Endothelial cell of umbilical vein (primary cell): ENCODE measurements at regions not wholly inside any gene's neighbourhood (a gene's known extent, or its start where the extent isn't known, plus 50 kb on each side); places are given as distances from the start of the nearest gene placed in this dataset.

Source experiments
- BruUV-seq: library from RNA; stranded (reverse); fragments of 400-500 nt; replicated peaks from 2 replicates; lab custom pipeline; 2021; lab: Mats Ljungman, UMichigan
- CTCF ChIA-PET: fragments of 300-600, 350-600 bp; sonication (Branson Sonifier 250); formaldehyde crosslinking; loops from one replicate; lab custom pipeline; 2021; ENCODE audit warnings: antibody characterized with exemption, inconsistent platforms; lab: Charles Lee
- POLR2A ChIA-PET: fragments of 300-600, 350-600 bp; sonication (Branson Sonifier 250); formaldehyde crosslinking; loops from one replicate; lab custom pipeline; 2021; ENCODE audit warnings: antibody characterized with exemption, inconsistent platforms; lab: Charles Lee
- DNase-seq: peaks from one replicate; pipeline ENCODE4 v3.0.0-alpha.2; 2011; ENCODE audit warnings: low read depth, low spot score
- FAIRE-seq: peaks from 2 replicates; lab custom pipeline; 2011; peaks lifted over from hg19 to GRCh38; lab: Jason Lieb, UNC
- H2AFZ ChIP-seq: 2 replicates; pipeline ENCODE4 v1.6.0; 2012; ENCODE audit warnings: low read depth, low read length, control low read depth, inconsistent platforms
- H3K27ac ChIP-seq: 2 replicates; pipeline ENCODE4 v1.5.1; 2011; ENCODE audit warnings: low read depth, mild to moderate bottlenecking, control low read depth, low read length, moderate library complexity; ENCODE audit not compliant: insufficient read depth
- H3K27me3 ChIP-seq, 2 experiments: 2 replicates each; pipeline versions ENCODE4 v1.6.0 to v1.6.1; 2011; ENCODE audit warnings: low read length in 2 of 2, mixed read lengths in 1 of 2; ENCODE audit not compliant: control insufficient read depth in 2 of 2, insufficient read depth in 2 of 2
- H3K36me3 ChIP-seq, 2 experiments: 2 replicates in 1 of 2; 3 replicates in 1 of 2; pipeline ENCODE4 v1.5.1; 2011; ENCODE audit warnings: low read length in 2 of 2, mild to moderate bottlenecking in 1 of 2, moderate library complexity in 1 of 2; ENCODE audit not compliant: control insufficient read depth in 2 of 2, insufficient read depth in 2 of 2; ENCODE audit errors: extremely low read depth in 1 of 2
- H3K4me1 ChIP-seq: 3 replicates; pipeline ENCODE4 v1.5.1; 2011; ENCODE audit warnings: mild to moderate bottlenecking, low read length; ENCODE audit not compliant: control insufficient read depth, insufficient read depth; ENCODE audit errors: extremely low read depth
- H3K4me2 ChIP-seq: 2 replicates; pipeline ENCODE4 v1.6.1; 2011; ENCODE audit warnings: low read length, control low read depth, mixed read lengths; ENCODE audit not compliant: insufficient read depth
- H3K4me3 ChIP-seq, 3 experiments: fragments of 200-600 bp in 1 of 3; sonication (generic), shearing (Covaris generic) in 1 of 3; replicated peaks in 1 of 3; 2 replicates each; pipeline ENCODE4 v1.5.1; 2011 to 2016; ENCODE audit warnings: control low read depth in 3 of 3, low read length in 3 of 3, mild to moderate bottlenecking in 2 of 3, inconsistent platforms in 1 of 3, low read depth in 1 of 3, moderate library complexity in 1 of 3; ENCODE audit not compliant: insufficient read depth in 1 of 3
- H3K79me2 ChIP-seq: 2 replicates; pipeline ENCODE4 v1.6.0; 2012; ENCODE audit warnings: low read length, inconsistent platforms; ENCODE audit not compliant: control insufficient read depth, insufficient read depth
- H3K9ac ChIP-seq: replicated peaks from 2 replicates; pipeline ENCODE3; 2011; ENCODE audit warnings: low read length, control low read depth; ENCODE audit not compliant: insufficient read depth; ENCODE audit errors: extremely low read depth
- H3K9me1 ChIP-seq: replicated peaks from 3 replicates; pipeline ENCODE4 v1.6.0; 2011; ENCODE audit warnings: mild to moderate bottlenecking, low read length; ENCODE audit not compliant: control insufficient read depth, insufficient read depth; ENCODE audit errors: extremely low read depth
- H3K9me3 ChIP-seq: replicated peaks from 2 replicates; pipeline ENCODE4 v1.5.1; 2012; ENCODE audit warnings: low read length, inconsistent platforms; ENCODE audit not compliant: control insufficient read depth, insufficient read depth
- H4K20me1 ChIP-seq: replicated peaks from 2 replicates; pipeline ENCODE3; 2011; ENCODE audit warnings: mild to moderate bottlenecking, low read length; ENCODE audit not compliant: control insufficient read depth, insufficient read depth; ENCODE audit errors: extremely low read depth
- CTCF ChIP-seq, 2 donors: IDR thresholded peaks; 1 replicate in 1 of 2; 2 replicates in 1 of 2; pipeline ENCODE4 v1.5.1; 2011; ENCODE audit warnings: low read length in 2 of 2, mild to moderate bottlenecking in 2 of 2, moderate library complexity in 2 of 2, control low read depth in 1 of 2, inconsistent platforms in 1 of 2, low read depth in 1 of 2; ENCODE audit not compliant: insufficient read depth in 1 of 2; ENCODE audit errors: extremely low read depth in 1 of 2
- EZH2 ChIP-seq: IDR thresholded peaks from 2 replicates; pipeline ENCODE4 v1.6.1; 2012; ENCODE audit warnings: borderline replicate concordance, low read depth, mild to moderate bottlenecking, moderate library complexity, low read length, inconsistent platforms; ENCODE audit not compliant: severe bottlenecking
- FOS ChIP-seq: IDR thresholded peaks from 2 replicates; pipeline ENCODE4 v1.6.1; 2011; ENCODE audit warnings: mild to moderate bottlenecking, low read length, moderate library complexity, borderline replicate concordance; ENCODE audit not compliant: insufficient read depth
- GATA2 ChIP-seq: IDR thresholded peaks from 2 replicates; pipeline ENCODE4 v1.7.0; 2011; ENCODE audit warnings: low read depth, mild to moderate bottlenecking, moderate library complexity, mixed read lengths, low read length; ENCODE audit not compliant: insufficient read length, insufficient read depth
- JUN ChIP-seq: IDR thresholded peaks from 2 replicates; pipeline ENCODE4 v1.6.1; 2011; ENCODE audit warnings: borderline replicate concordance, low read depth; ENCODE audit not compliant: insufficient read length, insufficient read depth
- MAX ChIP-seq: IDR thresholded peaks from 2 replicates; pipeline ENCODE4 v1.6.1; 2011; ENCODE audit not compliant: insufficient read depth, insufficient read length
- MYC ChIP-seq: IDR thresholded peaks from one replicate; pipeline ENCODE4 v1.6.1; 2011; ENCODE audit warnings: mild to moderate bottlenecking, low read depth, low read length
- POLR2A ChIP-seq: IDR thresholded peaks from 2 replicates; pipeline ENCODE4 v1.6.1; 2012; ENCODE audit warnings: low read depth, mild to moderate bottlenecking, control low read depth, low read length
- POLR2AphosphoS5 ChIP-seq: IDR thresholded peaks from 2 replicates; pipeline ENCODE4 v1.6.1; 2012; ENCODE audit warnings: low read depth, mild to moderate bottlenecking, control low read depth, low read length, moderate library complexity; ENCODE audit not compliant: insufficient read depth
- dilution Hi-C: fragments of 300-500 bp; cut with MboI; formaldehyde crosslinking; loops from one replicate; pipeline ENCODE4 v1.15.0; 2019; ENCODE audit warnings: low sequenced_read_pairs; ENCODE audit not compliant: extremely low pct_ligation_motif_present
- intact Hi-C: fragments of 100-400 bp; cut with micrococcal nuclease; formaldehyde crosslinking; loops from one replicate; pipeline ENCODE4 v1.10.0; 2022

GRCh38 chr3:26962492-26963360, 340.2 kb downstream of the LRRC3B start:
- no peak for FAIRE-seq
- no peaks in the 10 kb centered on the region for H3K27me3 ChIP-seq
- DNase-seq: no peak
- H3K9me1 ChIP-seq: no peaks in the 10 kb centered on the region
- H3K9me3 ChIP-seq: peaks cover 2% of the 10 kb centered on the region
- H3K4me1 ChIP-seq: no peaks in the 10 kb centered on the region
- H3K9ac ChIP-seq: no peak overlapping the region
- BruUV-seq: no TSS peak
- intact Hi-C loops: no loop called here
- CTCF ChIA-PET: no interaction called here
- dilution Hi-C loops: no loop called here
- no peaks in the 10 kb centered on the region for H4K20me1 ChIP-seq
- H3K36me3 ChIP-seq: no peaks in the 10 kb centered on the region
- no peak overlapping the region for H3K4me3 ChIP-seq
- no peak overlapping the region for H3K27ac ChIP-seq
- POLR2A ChIA-PET: no interaction called here
- TF ChIP-seq POLR2A (no peak), CTCF (IDR thresholded peaks at IDR 0.05; ENCODE audit: extremely low read depth in 1 of 2, insufficient read depth in 1 of 2, low read depth in 1 of 2, low read length in 2 of 2) (no peak), POLR2AphosphoS5 (no peak), FOS (no peak), GATA2 (no peak), MAX (no peak), JUN (no peak), EZH2 (no peak), MYC (no peak)
- H3K4me2 ChIP-seq: no peak overlapping the region
- H3K79me2 ChIP-seq: no peaks in the 10 kb centered on the region
- H2AFZ ChIP-seq: no peak overlapping the region
